GM23338 (cell line): ENCODE measurements at regions not wholly inside any gene's neighbourhood (a gene's known extent, or its start where the extent isn't known, plus 50 kb on each side); places are given as distances from the start of the nearest gene placed in this dataset.

Source experiments
- ATAC-seq: fragments of 200-7000 bp; cut with Tn5 transposase; 3 replicates; pipeline ENCODE4 v1.9.1; 2020
- DNase-seq: peaks from one replicate; pipeline ENCODE4 v3.0.0-alpha.2; 2015; ENCODE audit warnings: low spot score
- H2AFZ ChIP-seq: fragments of 200-600 bp; sonication (generic); 2 replicates; pipeline ENCODE4 v1.8.0; 2016; ENCODE audit warnings: antibody characterized with exemption, mild to moderate bottlenecking, moderate library complexity
- H3F3A ChIP-seq: fragments of 200-600 bp; sonication (generic); replicated peaks from 2 replicates; pipeline ENCODE4 v1.8.0; 2017; ENCODE audit warnings: antibody characterized with exemption, mixed run types, low read depth
- H3K27ac ChIP-seq: fragments of 200-600 bp; sonication (generic); 2 replicates; pipeline ENCODE4 v1.6.1; 2016; ENCODE audit warnings: low read depth
- H3K27me3 ChIP-seq: fragments of 200-600 bp; sonication (generic); 2 replicates; pipeline ENCODE4 v1.8.0; 2016; ENCODE audit warnings: mild to moderate bottlenecking, mixed run types, moderate library complexity; ENCODE audit not compliant: insufficient read depth
- H3K36me3 ChIP-seq: fragments of 200-600 bp; sonication (generic); 2 replicates; pipeline ENCODE4 v1.8.0; 2016; ENCODE audit warnings: mild to moderate bottlenecking; ENCODE audit not compliant: insufficient read depth
- H3K4me1 ChIP-seq: fragments of 200-600 bp; sonication (generic); 2 replicates; pipeline ENCODE4 v1.8.0; 2016; ENCODE audit warnings: mild to moderate bottlenecking, moderate library complexity; ENCODE audit not compliant: insufficient read depth
- H3K4me2 ChIP-seq: fragments of 200-600 bp; sonication (generic); 2 replicates; pipeline ENCODE4 v1.7.1; 2017; ENCODE audit warnings: mixed run types
- H3K4me3 ChIP-seq: fragments of 200-600 bp; sonication (generic); 2 replicates; pipeline ENCODE4 v1.6.1; 2016; ENCODE audit warnings: mixed run types
- H3K79me2 ChIP-seq: fragments of 200-600 bp; sonication (generic); replicated peaks from 2 replicates; pipeline ENCODE4 v1.8.0; 2017; ENCODE audit warnings: mild to moderate bottlenecking; ENCODE audit not compliant: insufficient read depth
- H3K9me2 ChIP-seq: fragments of 200-600 bp; sonication (generic); 2 replicates; pipeline ENCODE4 v1.8.0; 2017; ENCODE audit not compliant: insufficient read depth
- H4K20me1 ChIP-seq: fragments of 200-600 bp; sonication (generic); replicated peaks from 2 replicates; pipeline ENCODE4 v1.8.0; 2017; ENCODE audit warnings: mild to moderate bottlenecking; ENCODE audit not compliant: insufficient read depth
- H3K27ac Mint-ChIP-seq: 2 replicates; pipeline ENCODE4 v1.8.0; 2020; ENCODE audit warnings: inconsistent platforms, mild to moderate bottlenecking, moderate library complexity, mixed read lengths
- H3K27me3 Mint-ChIP-seq: 3 replicates; pipeline ENCODE4 v1.8.0; 2022; ENCODE audit warnings: low read depth, mild to moderate bottlenecking, moderate library complexity, mixed read lengths, inconsistent platforms; ENCODE audit not compliant: insufficient read depth, poor library complexity
- H3K36me3 Mint-ChIP-seq: 3 replicates; pipeline ENCODE4 v1.8.0; 2021; ENCODE audit warnings: low read depth, mild to moderate bottlenecking, inconsistent platforms, moderate library complexity, mixed read lengths
- H3K4me1 Mint-ChIP-seq: 3 replicates; pipeline ENCODE4 v1.8.0; 2020; ENCODE audit warnings: mild to moderate bottlenecking, inconsistent platforms, mixed read lengths
- H3K4me3 Mint-ChIP-seq: 3 replicates; pipeline ENCODE4 v1.8.0; 2021; ENCODE audit warnings: moderate library complexity, mild to moderate bottlenecking, inconsistent platforms, mixed read lengths
- H3K9me3 Mint-ChIP-seq: 3 replicates; pipeline ENCODE4 v1.8.0; 2020; ENCODE audit warnings: moderate library complexity, mild to moderate bottlenecking, inconsistent platforms, mixed read lengths
- CREB1 ChIP-seq: fragments of 250-450 bp; sonication (Bioruptor Pico); IDR thresholded peaks from 2 replicates; pipeline ENCODE4 v1.5.0; 2020; ENCODE audit warnings: low read depth, mild to moderate bottlenecking, moderate library complexity
- EZH2 ChIP-seq: fragments of 200-600 bp; sonication (generic); IDR thresholded peaks from one replicate; pipeline ENCODE4 v1.8.0; 2017; ENCODE audit warnings: antibody characterized with exemption, mild to moderate bottlenecking, low read depth; ENCODE audit not compliant: unreplicated experiment
- EZH2phosphoT487 ChIP-seq: fragments of 200-600 bp; sonication (generic); IDR thresholded peaks from one replicate; pipeline ENCODE4 v1.8.1; 2018; ENCODE audit warnings: antibody characterized with exemption; ENCODE audit not compliant: unreplicated experiment
- JUNB ChIP-seq: IDR thresholded peaks from one replicate; pipeline ENCODE4 v1.6.1; 2016; ENCODE audit warnings: antibody characterized with exemption; ENCODE audit not compliant: unreplicated experiment
- NANOG ChIP-seq: IDR thresholded peaks from 2 replicates; pipeline ENCODE4 v1.6.1; 2016; ENCODE audit warnings: antibody characterized with exemption, borderline replicate concordance
- POLR2AphosphoS5 ChIP-seq: IDR thresholded peaks from 2 replicates; pipeline ENCODE4 v1.6.1; 2016; ENCODE audit warnings: antibody characterized with exemption, low read depth
- ZNF114 ChIP-seq: fragments of 250-450 bp; sonication (Bioruptor Pico); IDR thresholded peaks from 2 replicates; pipeline ENCODE4 v1.5.0; 2020; ENCODE audit warnings: mild to moderate bottlenecking, moderate library complexity
- ZNF331 ChIP-seq: fragments of 250-450 bp; sonication (Bioruptor Pico); IDR thresholded peaks from 2 replicates; pipeline ENCODE4 v1.5.0; 2020; ENCODE audit warnings: low read depth, mild to moderate bottlenecking, moderate library complexity
- ZNF462 ChIP-seq: fragments of 250-450 bp; sonication (Bioruptor Pico); IDR thresholded peaks from 2 replicates; pipeline ENCODE4 v1.5.0; 2020; ENCODE audit warnings: mild to moderate bottlenecking, moderate library complexity
- TF ChIP-seq, protein P1 (sequence below): IDR thresholded peaks from 2 replicates; pipeline ENCODE4 v1.6.1; 2016; ENCODE audit warnings: antibody characterized with exemption
- TF ChIP-seq, protein P2 (sequence below): IDR thresholded peaks from one replicate; pipeline ENCODE4 v1.6.1; 2018; ENCODE audit warnings: antibody characterized with exemption; ENCODE audit not compliant: unreplicated experiment

DNA sequence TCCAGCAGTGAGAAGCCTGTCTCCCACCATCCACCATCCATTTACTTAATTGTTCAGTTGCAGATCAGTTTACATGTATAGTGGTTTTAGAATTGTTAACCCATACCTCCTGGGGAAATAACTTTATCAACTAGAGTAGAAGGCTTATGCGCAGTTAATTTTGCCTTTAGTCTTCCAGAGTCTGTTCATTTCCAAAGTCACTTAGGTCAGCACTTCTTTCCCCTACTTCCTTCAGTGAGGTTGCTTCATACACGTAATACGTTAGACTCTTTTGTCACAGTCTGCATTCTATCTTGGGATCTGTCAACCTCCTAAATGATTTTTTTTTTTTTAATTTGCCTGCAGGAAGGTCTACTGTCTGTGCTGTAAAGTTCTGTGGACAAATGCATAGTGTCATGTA is 495.6 kb upstream of the ISX start:
- no peaks in the 10 kb centered on the region for H3K79me2 ChIP-seq
- TF ChIP-seq CREB1 (no peak), ZNF331 (CRISPR knock-in tag) (no peak), NANOG (no peak), EZH2 (no peak), POLR2AphosphoS5 (no peak), ZNF462 (no peak), ZNF114 (no peak), JUNB (no peak), EZH2phosphoT487 (no peak)
- TF ChIP-seq, protein P1, sequence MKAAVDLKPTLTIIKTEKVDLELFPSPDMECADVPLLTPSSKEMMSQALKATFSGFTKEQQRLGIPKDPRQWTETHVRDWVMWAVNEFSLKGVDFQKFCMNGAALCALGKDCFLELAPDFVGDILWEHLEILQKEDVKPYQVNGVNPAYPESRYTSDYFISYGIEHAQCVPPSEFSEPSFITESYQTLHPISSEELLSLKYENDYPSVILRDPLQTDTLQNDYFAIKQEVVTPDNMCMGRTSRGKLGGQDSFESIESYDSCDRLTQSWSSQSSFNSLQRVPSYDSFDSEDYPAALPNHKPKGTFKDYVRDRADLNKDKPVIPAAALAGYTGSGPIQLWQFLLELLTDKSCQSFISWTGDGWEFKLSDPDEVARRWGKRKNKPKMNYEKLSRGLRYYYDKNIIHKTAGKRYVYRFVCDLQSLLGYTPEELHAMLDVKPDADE = no peak
- TF ChIP-seq, protein P2, sequence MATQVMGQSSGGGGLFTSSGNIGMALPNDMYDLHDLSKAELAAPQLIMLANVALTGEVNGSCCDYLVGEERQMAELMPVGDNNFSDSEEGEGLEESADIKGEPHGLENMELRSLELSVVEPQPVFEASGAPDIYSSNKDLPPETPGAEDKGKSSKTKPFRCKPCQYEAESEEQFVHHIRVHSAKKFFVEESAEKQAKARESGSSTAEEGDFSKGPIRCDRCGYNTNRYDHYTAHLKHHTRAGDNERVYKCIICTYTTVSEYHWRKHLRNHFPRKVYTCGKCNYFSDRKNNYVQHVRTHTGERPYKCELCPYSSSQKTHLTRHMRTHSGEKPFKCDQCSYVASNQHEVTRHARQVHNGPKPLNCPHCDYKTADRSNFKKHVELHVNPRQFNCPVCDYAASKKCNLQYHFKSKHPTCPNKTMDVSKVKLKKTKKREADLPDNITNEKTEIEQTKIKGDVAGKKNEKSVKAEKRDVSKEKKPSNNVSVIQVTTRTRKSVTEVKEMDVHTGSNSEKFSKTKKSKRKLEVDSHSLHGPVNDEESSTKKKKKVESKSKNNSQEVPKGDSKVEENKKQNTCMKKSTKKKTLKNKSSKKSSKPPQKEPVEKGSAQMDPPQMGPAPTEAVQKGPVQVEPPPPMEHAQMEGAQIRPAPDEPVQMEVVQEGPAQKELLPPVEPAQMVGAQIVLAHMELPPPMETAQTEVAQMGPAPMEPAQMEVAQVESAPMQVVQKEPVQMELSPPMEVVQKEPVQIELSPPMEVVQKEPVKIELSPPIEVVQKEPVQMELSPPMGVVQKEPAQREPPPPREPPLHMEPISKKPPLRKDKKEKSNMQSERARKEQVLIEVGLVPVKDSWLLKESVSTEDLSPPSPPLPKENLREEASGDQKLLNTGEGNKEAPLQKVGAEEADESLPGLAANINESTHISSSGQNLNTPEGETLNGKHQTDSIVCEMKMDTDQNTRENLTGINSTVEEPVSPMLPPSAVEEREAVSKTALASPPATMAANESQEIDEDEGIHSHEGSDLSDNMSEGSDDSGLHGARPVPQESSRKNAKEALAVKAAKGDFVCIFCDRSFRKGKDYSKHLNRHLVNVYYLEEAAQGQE = no peak
- H3K27ac ChIP-seq = no peak overlapping the region
- H2AFZ ChIP-seq = no peak overlapping the region
- Mint-ChIP-seq H3K9me3 (peaks cover 40% of the 10 kb centered on the region), H3K4me1 (no peaks in the 10 kb centered on the region; the same call in 2 of the 3 replicates), H3K4me3 (no peak overlapping the region), H3K36me3 (no peaks in the 10 kb centered on the region; the same call in 2 of the 3 replicates), H3K27ac (no peak overlapping the region), H3K27me3 (no peaks in the 10 kb centered on the region)
- H3K36me3 ChIP-seq = no peaks in the 10 kb centered on the region
- H3K4me2 ChIP-seq = no peak overlapping the region
- H3K9me2 ChIP-seq = no peaks in the 10 kb centered on the region
- DNase-seq (no peak), ATAC-seq (no peak)
- no peaks in the 10 kb centered on the region for H3K4me1 ChIP-seq
- H3K4me3 ChIP-seq = no peak overlapping the region
- no peaks in the 10 kb centered on the region for H3K27me3 ChIP-seq
- no peaks in the 10 kb centered on the region for H3F3A ChIP-seq
- H4K20me1 ChIP-seq = no peaks in the 10 kb centered on the region
